ENCODE measurements at regions not wholly inside any gene's neighbourhood (a gene's known extent, or its start where the extent isn't known, plus 50 kb on each side); places are given as distances from the start of the nearest gene placed in this dataset.

DNA sequence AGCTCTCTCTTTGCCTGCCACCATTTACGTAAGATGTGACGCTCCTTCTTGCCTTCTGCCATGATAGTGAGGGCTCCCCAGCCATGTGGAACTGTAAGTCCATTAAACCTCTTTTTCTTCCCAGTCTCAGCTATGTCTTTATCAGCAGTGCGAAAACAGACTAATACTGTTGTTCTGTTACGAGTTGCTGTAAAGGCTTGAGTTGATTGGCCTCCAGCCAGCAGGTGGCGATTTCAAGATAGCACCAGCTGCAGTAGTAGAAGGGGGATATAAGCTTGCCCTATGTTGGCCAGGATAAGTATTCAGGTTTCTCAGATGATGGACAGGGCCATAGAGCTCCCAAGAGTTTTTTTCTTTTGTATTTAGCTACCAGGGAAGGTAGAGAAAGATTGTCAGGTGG is 385.5 kb downstream of the MZT1 start:
- no peak for DNase-seq (ENCODE audit: low read depth)

DNA sequence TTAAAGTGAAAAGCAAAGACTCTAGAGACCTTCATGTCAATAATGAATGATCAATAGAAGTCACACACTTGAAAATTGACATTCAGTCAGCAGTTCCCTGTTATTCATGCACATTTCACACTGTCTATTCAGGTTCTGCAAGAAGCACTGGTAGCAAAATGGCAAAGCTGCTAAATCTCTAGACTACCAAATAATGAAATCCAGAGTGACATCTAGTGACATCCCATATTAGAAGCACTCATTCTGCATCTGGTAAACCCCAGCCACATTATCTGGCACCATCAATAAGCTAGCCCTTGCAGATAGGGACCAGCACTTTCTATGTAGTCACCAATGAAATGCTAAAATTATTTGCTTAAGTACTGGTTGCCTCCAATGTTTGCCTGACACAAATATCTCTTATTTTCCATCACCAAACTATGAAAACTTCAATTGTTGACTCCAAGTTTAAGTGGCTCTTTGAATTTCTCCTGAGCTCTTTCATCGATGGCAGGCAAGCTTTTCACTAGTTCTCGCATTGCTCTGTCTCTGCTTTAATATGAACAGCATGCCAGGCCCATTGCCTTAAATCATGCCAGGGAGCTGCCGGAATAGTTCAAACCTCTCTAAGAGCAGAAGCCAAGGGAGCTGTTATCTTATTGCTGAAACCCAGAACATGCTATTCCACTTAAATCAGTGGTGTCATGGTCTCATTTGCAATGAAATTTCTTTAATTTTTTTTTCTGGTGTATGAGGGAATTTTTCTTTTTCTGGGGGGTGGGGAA is 409.9 kb downstream of the MZT1 start:
- DNase-seq (ENCODE audit: low read depth) = no peak

DNA sequence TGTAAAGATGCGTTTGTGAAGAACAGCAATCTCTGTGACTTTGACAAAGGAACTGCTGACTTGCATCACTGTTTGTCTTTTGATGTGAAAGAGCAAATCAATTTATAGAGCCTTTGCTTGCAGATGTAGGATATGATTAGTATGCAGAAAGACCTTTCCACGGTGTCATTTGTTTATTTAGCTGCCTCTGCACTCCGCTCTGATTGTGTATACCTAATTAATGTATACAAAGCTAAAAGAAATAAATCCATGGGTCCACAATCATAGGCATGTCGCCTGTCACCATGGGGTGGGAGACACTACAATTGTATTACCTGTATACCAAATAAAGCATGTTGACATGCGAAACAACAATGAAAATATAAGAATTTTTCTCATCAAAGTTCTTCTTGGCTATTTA is 410.7 kb downstream of the MZT1 start:
- DNase-seq (ENCODE audit: low read depth) = no peak

DNA sequence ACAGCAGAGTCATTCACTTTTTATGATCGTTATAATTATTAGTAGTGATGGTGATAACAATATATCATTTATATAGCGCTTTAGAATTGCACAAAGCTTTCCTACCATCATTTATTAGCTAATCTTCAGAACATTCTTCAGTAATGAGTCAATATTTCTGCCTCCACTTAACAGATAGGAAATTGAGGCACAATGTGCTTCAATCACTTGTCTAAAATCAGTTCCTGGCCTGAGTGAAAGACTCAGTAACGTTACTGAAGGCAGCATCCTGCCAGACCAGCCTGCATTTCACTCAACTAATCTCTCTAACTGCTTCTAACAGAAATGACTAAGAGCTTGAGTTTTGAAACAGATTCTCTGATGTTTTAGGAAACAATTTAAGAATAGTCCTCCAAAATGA is 412.1 kb downstream of the MZT1 start:
- no peak for DNase-seq (ENCODE audit: low read depth)

DNA sequence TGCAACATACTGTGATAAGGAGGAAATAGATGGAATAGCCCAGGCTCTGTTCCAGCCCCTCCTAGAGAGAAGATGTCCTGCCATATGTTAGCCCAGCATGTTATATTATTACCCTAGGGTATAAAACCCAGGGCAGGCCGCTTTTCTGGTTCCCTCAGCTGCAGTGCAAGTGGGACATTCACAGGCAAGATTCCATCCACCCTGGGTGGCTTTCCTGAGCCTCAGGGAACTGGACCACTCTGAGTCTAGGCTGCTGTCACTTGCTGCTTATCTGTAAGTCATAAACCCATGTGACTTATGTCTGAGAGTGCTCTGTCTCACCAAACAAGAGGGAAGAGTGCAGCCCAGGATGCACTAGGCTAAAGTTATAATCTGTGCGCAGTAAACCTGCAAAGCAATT is 413.2 kb downstream of the MZT1 start:
- DNase-seq (ENCODE audit: low read depth) = no peak

DNA sequence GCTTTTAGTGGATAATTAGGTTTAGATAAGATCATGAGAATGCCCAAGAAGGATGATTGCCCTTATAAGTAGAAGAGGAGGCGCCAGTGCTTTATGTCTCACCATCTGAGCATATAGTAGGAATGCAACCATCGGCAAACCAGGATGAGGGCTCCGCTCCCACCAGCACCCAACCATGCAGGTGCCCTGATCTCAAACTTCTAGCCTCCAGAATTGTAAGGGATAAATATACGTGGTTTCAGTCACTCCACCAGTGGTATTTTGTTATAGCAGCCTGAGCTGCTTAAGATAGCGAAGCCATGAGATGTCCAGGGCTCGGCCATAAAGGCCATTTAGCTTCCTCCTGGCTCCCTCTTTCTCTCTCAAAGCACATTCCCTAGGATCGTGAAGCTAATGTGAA is 413.9 kb downstream of the MZT1 start:
- DNase-seq (ENCODE audit: low read depth) = no peak

DNA sequence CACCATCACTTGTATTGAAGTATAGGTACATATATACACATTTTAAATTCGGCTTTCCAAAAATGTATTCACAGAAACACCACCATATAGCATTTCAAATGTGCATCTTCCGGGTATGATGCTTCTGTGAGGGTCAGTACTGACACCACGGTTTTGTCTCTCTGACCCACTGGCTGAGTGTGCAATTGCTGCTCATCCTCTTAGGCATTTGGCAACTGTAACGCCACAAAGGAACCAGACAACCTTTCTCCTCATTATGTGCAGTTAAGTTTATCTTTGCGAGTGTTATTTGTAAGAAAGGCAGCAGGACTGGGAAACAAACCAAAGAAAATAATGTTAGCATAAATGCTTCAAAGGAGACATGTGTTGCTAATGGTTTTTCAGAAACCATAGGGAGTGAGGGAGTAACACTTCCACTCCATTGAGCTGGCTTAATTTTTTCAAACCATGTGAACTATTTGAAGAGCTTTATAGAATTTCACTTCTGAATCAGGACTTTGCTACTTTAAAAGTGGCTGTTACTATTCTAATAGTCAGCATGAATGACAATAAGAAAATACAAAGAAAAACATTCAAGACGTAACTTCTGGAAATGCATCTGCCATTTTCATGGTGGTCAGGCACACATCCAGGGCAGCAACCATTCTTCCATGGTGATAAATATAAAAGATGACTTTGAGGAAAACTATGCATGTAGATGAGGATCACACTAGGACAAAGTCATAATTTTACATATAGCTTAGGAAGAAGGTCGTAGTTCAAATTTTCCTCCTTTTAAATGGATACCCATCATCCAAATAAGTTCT is 423.3 kb downstream of the MZT1 start:
- DNase-seq (ENCODE audit: low read depth) = no peak

DNA sequence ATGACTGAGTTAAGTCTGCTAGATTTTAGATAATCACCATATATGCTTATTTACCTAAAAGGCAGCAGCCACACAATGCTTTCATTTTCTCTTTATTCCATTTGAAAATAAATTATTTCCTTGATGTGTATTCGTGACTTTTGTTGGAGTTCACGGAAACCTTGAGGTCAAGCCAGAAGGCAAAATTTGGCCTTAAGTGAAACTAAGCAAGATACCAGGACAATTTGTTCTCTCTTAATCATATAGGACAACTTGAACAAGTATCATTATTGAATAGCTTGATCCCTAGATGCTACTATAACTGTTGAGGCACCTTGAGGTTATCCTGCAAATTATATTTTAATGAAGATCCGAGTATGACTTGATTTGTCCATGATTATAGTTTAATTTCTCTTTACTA is 429.2 kb upstream of the DACH1 start:
- no peak for DNase-seq (ENCODE audit: low read depth)

DNA sequence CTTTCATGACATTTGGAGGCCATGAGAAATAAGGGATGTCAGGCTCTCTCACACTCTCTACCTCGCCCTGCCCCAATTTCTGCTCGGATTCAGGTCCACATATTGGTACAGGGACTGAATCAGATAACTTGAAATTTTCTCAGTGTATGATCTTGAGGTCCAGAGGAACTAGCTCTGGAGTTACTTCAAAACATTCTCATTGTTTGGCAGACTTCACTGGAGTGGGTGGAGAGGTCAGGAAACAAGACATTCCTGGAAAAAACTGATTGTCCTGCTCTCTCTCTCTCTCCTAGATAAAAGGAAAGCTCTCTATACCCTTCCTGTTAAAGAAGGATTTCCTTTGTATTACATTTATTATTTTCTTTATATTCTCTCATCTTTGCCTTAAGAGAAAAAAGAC is 428.1 kb upstream of the DACH1 start:
- DNase-seq (ENCODE audit: low read depth) = no peak

DNA sequence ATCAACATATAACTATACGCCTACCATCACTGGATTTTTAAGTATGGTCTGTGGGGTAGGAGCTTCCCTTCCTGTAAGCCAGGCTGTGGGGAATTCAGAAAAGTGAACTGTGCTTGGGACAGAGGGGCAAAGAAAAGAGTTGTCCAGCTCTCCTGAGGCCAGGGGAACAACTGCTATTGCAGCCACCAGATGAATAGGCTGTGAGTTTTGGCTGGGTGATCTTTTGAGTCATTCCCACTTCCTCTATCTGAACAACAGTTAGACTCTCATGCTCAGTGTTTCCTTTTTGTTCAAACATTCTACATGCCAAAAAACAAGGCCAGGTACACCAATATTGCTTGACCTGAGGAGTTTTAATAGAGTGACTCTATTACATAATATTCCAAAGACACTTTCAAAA is 426.2 kb upstream of the DACH1 start:
- no peak for DNase-seq (ENCODE audit: low read depth)

DNA sequence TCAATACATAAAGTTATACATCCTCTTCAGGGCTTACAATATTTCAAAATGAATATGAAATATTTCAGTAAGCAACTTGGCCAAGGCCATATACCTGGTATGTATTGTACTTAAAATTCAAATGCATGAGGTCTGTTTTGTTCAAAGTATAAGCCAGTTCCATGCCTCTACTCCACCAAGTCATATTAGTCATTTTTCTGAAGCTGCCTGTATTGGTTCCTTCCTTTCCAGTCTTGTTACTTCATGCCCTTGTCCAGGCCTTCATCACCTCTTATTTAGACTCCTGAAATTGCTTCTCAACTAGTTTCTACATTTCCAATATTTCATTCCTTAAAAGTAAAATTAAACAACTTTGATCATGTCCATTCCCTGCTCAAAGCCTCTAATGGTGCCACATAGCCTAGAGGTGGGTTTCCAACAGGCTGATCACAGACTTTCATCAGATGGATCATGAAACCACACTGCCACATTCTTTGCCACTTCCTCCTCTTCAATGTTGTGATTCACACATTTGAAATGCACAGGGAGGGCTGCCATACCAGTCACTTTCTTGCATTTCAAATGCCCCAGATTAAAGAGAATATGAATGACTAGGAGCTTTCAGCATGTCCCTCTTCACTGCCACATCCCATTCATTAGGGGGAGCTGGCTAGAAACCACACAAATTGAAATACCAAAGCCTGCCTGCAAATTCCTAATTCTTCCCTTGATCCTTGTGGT is 424.1 kb upstream of the DACH1 start:
- peak; percentile 68 for DNase-seq (ENCODE audit: low read depth)

DNA sequence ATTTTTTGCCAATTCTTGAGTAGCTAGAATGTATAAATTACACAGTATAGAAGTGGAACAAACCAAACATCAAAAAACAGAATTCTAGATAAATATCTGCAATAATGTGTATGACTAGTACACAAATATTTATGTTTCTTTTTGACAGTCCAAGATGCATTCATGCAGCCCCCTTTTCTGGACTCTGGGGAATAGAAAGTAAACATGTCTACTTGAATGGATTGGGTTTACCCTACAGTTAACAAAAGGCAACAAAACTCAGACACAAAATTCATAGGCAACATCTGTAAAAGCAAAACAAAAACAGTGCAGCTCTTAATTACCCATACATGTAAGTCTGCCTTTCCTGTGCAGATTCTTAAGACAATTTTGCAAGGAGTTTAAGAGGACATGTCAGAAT is 419.4 kb upstream of the DACH1 start:
- no peak for DNase-seq (ENCODE audit: low read depth)

DNA sequence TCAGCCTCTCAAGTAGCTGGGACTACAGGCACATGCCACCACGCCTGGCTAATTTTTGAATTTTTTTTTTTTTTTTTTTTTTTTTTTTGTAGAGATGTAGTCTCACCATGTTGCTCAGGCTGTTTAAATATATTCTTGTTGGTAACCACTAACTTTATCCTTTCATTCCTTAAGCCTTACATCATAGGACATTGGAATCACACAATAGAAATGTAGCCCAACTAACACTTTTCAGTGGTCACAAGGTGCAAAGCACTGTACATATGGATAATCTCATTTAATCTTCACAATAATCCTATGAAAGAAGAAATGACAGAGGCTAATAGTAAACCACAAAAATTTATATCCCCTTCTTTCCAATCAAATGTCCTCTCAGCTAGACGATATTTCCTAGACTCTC is 417.8 kb upstream of the DACH1 start:
- DNase-seq (ENCODE audit: low read depth) = no peak

DNA sequence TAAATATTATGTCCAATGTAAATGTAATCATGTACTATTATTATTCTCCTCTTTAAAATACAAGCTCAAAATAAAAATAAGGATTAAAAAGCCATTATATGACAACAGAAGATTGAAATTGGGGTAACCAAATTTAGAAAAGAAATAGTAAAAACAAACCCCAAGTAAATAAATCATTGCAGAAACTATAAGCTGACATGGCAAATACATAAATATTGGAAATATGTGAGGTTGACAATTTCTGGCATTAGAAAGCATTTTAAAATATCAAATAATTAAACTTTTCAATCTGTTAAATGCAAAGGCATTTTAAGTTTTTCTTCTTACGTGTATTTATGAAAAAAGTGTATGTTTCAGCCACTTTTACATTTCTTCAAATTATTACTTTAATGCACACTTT is 394.7 kb upstream of the DACH1 start:
- DNase-seq (ENCODE audit: low read depth) = no peak

DNA sequence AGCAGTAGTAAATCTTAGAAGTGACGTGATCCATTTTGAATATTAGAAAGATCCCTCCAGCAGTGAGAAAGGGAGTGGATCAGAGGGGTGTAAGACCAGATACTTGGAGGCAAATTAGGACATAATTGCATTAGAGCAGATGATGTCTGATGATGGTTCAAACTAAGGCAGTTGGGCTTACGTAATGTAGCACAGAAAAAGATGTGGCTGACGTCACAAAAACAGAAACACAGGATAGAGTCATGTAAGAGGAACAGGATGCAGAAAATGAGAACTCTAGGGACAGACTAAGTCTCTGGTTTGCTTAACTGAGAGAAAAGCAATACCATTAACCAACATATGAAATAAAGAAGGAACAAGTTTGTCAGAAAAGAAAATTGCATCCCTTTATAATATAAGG is 392.5 kb upstream of the DACH1 start:
- no peak for DNase-seq (ENCODE audit: low read depth)

DNA sequence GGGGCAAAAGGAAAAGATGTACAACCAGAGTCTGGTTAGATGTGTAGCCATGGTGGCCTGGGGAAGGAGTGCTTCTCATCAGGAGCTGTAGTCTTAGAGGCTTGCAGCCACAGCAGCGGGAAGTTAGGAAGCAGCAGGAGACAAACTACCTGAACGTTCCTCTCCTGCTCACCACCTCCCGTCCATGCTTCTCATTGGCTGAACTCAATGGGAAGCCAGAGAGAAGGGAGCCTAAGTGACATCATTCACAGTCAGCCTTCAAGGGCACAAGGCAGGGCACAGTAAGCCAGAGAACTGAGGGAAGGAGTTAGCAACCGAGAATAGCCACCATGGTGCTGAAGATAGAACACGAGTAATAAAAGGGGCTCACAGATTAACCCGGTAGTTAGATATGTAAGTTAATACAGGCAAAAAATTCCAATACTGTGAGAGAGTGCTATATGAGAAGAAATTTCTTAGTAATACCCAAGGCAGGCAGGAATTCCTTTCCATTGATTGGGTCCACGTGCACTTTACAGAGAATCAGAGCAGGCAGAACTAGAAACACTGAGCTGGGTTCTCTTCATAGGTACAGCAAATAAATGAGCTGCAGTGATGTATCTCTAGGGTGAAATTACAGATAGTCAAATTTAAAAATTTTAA is 391.5 kb upstream of the DACH1 start:
- DNase-seq (ENCODE audit: low read depth) = no peak

DNA sequence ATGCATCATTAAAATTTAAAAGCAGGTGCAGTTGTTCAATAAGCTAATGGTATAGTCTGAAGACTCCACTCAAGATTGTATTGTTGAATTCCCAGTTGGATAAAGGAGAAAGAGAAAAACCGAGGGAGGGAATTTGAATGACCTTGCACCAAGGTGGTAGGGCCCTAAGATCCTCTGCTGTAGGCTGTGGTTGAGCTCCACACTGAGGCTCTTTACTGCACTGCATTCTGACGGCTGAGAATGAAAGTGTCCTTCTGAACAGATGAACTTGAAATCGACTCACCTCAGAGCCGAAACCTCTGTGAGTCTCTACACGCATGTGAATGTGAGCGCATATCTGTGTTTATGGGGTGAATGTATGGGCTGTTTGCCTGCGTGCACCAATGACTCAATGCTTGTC is 388.9 kb upstream of the DACH1 start:
- no peak for DNase-seq (ENCODE audit: low read depth)

DNA sequence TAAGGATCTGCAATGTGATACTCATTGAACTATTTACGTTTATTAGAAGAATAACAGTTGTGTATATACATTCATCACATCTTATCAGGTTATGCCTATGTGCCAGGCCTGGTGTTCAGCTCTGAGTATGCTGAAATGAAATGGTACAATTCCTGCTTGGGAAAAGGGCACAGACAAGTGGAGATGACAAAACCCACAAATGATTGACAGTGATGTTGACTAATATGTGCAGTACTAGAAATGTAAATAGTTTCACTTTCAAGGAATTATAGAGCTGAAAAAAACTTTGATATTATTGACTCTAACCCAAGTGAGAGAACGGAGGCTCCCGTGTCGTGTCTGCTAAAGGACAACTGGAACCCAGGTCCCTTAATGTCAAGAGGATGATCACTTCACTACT is 386.8 kb upstream of the DACH1 start:
- DNase-seq (ENCODE audit: low read depth) = no peak

DNA sequence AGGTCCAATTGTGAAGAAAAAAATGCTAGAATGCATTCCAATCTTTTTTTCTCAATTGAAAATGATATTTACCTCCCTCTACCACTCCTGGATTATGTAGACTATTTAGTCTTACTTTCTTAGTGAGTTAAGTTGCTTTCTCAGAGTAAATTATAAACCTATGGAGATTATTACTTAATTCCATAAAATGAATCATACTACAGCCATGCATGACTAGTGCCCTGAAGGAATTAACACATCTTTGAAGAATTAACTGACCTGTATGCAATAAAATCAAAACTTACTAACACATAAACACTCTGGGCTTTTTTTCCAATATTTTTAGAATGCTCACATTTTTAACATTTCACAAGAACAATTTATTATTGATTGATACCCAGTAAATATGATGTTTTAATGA is 379.4 kb upstream of the DACH1 start:
- peak; percentile 19 for DNase-seq (ENCODE audit: low read depth)

DNA sequence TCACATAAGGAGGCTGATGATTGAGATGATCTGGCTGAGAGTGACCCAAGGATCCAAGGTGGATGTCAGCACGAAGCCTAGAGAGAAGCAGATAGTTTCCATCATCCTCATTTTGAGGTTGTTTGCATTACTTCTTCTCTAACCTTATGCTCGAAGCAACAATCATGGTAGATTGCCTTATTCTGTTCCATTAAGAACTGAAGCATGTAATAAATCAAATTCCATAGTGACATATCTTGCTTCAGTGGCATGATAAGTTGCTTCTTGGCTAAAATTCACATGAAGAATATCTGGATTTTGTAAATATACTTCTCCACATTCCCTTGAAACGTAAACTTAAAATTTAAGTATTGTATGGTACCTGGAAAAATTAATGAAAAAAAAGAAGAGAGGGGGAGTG is 377.8 kb upstream of the DACH1 start:
- no peak for DNase-seq (ENCODE audit: low read depth)

DNA sequence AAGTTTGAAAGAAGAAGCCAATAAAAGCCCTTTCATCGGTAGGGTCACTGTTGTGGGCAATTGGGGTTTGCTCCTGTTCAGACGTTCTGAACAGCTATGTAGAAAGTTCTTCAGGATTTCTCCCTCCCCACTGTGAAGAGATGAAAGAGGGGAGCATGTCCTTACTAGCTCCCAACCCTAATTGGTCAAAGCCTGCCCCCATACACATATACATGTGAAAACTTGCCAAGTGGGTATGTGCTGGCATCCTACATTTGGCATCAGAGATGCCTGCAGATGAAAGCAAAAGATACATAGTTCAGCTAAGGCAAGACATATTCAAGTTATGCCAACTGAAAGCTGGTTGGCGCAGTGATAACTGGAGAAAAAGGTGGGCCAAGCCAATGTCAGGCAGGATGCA is 363.1 kb upstream of the DACH1 start:
- DNase-seq (ENCODE audit: low read depth) = no peak

DNA sequence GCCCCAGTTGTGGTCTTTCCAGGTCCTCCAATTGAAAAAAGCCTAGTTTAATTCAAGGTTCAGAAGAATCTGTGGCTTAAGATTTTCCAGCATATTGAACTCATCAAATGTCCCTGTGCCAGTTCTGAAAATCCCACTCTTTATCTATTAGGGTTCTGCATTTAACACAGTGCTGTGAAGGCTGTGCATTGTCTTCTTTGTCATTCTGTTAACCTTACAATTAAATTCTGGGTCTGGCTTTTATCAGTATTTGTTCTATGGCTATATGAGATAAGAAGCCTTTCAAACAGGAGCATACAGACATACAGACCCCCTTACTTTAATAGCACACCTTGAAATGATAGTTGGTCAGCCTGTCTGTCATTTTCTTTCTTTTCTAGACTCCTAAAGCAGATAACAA is 362.1 kb upstream of the DACH1 start:
- no peak for DNase-seq (ENCODE audit: low read depth)
